GM21515 (cell line): ENCODE measurements at regions not wholly inside any gene's neighbourhood (a gene's known extent, or its start where the extent isn't known, plus 50 kb on each side); places are given as distances from the start of the nearest gene placed in this dataset.
"Not testable (repeated sequence)": the region's sequence is repeated elsewhere in the genome, so short reads cannot be mapped to it uniquely, and the experiment has no call there.

Source experiments
- ATAC-seq: cut with Tn5 transposase; IDR thresholded peaks from one replicate; pipeline ENCODE4 v1.9.1; 2021; ENCODE audit not compliant: unreplicated experiment

DNA sequence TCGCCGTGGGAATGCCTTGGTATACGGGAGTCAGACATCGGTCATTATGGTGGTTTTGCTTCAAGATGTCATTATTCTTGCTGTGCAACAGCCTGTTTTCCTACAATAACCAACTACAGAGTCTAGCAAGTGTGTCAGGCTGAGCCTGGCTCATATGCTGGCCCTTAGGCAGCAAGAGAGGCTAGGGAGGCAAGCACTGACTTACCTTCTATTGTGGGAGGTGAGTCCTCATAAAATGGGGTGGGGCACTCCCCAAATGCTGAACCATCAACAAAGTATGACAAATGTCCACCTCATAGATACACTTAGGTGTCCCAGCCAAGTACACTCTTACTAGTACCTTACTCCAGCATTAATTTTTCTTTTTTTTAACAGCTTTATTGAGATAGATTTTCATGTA, 77.0 kb upstream of the ATL2 start:
- no peak for ATAC-seq

DNA sequence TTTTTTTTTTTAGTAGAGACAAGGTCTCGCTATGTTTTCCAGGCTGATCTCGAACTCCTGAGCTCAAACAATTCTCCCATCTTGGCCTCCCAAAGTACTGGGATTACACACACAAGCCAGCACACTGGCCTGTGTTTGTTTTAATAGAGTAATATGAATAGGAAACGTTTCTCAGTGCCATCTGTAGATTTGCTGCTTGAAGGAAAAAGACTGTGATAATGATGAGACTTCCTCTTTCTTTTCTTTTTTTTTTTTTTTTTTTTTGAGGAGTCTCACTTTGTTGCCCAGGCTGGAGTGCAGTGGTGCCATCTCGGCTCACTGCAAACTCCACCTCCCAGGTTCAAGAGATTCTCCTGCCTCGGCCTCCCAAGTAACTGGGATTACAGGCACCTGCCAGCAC, 74.7 kb upstream of the ATL2 start:
- not testable (repeated sequence) for ATAC-seq

DNA sequence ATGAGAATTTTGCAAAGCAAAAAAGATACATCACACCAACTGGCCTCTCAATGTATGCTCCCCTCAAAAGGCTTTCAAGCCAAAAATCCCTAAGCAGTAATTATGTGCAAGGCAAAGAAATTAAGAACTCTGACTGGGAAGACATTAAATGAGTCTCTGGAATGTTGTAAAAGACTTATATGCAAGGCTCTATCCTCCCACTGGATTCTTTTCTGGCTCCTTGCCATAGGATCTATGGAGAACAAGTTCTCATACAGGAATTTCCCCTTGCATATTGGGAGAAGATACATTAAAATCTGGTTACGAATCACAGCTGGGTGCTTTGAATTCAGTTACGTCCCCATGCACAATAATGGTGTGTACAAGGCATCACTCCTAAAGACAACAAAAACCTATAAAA, 73.4 kb upstream of the ATL2 start:
- no peak for ATAC-seq

DNA sequence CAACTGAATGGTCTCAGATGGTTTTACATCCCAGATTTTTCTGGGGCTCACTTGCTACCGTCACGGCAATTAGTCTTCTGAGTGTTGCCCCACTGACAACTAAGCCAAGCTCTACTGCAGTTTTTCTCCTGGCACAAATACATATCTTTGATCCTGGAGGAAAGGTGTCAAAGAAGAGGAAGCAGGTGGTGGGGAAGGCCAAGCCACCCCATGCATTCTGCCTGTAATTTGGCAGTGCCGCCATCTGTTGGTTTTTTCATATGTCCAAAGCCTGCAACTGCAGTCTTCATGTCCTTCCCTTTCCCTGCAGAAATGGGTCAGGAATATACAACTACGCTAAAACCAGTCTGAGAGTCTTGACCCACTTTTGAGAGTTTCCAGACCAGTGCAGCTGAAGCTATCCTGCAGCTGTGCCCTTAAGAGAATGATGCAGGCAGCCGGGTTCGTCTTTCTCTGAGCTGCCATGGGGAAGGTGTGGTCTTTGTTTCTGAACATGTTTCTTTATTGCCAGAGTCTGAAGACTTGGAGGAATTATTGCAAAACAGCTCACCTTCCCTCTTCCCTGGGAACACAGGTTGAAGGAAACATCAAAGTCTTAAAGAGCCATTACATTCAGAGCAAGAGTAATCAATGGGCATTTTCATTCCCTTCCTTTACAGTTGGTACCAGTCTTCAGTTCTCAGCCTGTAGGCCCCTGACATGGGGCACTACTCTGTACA, 71.8 kb upstream of the ATL2 start:
- ATAC-seq = no peak

DNA sequence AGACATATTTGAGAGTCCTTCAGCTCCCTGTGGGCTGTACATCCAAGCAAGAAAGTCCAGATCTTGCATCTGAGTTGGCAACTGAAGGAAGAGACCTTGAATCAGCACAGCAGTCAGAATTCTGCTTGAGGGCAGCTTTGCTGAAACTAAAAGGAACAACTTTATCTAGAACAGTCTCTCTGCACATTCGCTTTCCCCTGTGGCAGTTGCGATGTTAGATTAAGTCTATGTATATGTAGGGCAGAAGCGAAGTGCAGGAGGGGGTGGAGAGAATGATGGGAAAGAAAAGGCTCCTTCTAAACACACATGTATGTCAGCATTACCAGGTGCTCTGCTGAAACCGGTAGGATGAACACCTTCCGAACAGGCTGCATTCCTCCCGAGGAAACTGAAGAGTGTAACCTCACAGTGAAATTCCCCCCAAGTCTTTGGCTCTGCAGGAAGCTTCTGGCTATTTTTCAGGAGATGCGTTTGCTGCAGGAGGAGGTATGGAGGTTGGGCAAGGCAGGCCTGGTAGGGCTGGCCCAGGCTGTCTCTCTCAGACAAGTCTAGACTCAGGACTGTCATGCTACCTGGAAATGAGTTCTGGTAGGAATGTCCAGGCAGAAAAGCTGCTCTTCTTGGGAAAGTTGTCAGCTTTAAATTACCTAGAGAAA, 70.0 kb upstream of the ATL2 start:
- ATAC-seq = no peak

DNA sequence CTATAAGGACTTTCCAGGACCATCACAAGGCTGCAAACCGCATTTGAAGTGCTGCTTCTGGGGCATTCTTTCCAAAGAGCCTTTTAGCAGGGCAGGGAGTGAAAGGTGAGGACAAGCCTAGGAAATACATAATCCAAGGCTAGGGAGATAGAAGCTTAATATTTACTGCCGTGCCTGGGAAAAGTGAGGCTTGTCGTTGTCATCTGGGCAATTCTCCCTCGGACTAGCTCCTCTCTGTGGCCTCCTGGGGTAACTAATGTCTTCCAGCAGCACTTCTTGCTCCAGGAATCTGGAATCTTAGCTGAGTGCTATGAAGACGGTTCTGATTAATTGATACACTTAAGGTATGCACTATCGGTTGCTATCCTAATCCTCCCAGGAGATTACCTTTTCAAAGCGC, 69.3 kb upstream of the ATL2 start:
- no peak for ATAC-seq

DNA sequence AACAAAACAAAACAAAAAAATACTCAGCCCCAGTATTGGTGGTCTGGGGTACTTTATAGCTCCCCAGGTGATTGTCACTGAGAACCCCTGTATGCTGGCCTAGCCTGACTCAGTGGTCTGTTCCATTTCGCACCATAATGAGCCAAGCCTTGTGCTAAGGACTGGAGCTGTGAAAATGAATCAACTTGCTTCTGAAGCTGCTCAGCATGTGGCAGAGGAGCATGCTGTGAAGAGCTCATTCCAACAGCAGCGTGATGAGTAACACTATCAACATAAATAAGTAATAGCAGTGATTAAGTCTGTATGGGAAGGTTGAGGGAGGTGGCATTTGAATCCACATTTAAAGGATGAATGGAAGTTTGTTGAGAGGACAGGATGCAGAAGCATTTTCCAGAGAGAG, 67.2 kb upstream of the ATL2 start:
- no peak for ATAC-seq

DNA sequence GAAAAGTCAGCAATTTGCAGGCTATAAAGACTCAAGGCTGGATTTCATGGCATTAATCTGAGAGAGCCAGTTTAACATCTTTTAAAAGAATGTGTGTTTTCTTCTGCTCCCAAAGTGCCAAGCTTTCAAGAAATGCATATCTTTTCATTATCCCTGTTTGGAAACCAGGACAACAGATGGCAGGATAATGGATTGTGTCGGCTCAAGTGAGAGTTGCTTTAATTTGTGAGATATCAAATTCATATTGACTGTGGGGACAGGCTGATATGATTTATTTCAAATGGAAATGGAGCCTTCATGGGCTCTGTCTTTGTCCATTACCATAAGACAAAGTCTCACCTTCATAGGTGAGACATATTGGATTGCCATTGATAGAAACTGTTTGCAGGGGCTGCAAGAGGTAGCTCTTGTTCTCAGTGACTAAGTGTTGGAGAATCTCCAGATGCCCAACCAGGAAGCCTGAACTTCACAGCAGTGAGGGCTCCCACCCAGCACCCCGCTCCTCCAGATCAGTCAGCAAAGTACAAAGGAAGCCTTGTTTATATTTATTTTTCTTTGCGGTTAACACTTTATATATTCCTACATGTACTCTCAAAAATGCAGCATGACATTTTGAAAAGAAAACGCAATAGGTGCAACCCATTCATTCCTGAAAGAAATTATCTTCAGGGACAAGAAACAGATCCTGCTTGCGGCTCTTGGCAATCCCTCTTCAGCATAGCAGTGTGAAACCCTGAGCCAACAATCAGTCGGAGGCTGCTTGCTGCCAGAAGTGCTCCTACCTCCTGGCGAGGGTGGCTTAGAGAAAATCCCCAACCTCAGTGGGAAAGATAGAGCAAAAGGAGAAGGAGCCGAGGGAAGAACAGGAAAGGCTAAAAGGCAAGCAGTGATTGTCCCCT, 65.8 kb upstream of the ATL2 start:
- ATAC-seq = no peak

DNA sequence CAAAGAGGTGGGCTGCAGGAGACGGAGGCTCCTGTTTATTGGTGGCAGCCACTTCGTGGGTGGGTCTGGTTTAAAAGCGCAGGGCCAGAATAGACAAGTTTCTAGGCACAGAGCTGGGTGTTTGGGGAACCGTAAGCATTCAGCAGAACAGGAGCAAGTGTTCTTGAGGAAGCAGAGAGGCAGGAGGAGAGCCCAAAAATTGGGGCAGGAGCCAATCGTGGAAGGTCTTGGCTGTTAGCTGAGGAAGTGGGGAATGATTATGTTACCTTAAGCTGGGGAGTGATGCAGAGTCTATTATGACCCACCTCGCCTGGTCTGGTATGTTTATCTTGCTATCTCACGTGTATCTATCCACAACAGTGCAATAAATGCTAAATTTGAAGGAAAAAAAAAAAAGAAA, 64.3 kb upstream of the ATL2 start:
- ATAC-seq = no peak

DNA sequence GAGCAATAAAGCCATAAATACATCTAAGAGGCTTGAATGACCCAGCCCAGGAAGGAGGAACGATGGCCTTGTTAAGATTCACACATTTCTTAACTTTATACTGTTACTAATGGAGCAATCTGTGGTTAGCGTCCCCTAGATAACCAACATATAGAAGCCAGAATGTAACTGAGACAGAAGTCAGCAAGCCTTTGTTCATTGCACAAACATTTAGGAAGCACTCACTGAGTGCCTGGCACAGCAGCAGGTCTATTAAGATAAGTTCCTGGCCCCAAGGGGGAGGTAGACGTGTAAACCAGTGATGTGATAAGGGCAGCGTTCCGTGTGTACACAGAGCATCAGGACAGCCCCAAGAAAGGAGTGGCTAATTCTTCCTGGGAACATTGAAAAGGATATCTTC, 63.6 kb upstream of the ATL2 start:
- ATAC-seq = no peak

DNA sequence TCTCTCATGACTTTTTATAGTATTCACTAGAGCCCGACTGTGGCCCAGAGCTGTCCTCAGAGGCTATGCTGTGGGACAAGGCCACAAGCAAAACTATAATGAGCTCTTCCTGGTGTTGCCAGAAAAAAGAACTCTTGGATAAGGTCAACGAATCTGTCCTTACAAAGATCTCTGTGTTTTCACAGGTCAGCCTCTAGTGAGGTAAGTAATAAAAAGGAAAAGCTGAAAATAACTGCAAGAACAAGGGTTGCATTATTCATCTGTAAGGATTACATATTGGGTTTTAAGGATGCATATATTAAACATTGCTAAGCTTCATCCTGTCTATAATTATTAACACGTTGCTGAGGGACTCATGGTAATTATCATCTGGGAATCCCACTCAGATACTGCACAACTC, 62.8 kb upstream of the ATL2 start:
- ATAC-seq = no peak

DNA sequence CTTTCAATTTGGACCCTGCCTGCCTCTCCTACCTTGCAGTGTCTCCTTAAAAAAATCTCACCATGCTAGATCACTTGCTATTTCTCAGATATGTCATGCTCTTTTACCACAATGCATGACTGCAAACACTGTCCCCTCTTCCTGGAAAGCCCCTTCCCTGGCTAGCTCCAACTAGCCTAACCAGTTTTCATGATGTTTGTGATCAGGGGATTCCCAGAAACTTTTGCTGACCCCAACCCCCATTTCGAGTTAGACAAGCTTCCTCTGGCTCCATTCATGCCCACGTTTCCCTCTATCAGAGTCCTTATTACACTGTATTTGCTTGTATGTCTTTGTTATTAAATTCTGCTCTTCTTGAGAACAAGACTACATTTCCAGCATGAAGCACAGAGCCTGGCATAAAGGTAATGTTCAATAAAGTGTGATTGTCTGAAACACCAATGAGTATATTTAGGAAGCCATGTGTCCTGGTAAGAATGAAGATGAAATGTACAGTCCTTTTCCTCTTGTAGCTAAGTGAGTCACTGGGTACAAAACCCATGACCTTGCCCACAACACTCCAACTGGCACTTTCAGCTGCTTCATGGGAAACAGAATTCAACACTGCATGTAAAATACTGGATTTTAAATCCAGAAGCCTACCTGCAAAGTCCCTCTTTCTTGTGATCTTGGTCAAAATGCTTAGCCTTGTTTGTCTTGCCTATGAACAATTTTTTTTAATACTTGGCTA, 62.0 kb upstream of the ATL2 start:
- peak; percentile 62 for ATAC-seq

DNA sequence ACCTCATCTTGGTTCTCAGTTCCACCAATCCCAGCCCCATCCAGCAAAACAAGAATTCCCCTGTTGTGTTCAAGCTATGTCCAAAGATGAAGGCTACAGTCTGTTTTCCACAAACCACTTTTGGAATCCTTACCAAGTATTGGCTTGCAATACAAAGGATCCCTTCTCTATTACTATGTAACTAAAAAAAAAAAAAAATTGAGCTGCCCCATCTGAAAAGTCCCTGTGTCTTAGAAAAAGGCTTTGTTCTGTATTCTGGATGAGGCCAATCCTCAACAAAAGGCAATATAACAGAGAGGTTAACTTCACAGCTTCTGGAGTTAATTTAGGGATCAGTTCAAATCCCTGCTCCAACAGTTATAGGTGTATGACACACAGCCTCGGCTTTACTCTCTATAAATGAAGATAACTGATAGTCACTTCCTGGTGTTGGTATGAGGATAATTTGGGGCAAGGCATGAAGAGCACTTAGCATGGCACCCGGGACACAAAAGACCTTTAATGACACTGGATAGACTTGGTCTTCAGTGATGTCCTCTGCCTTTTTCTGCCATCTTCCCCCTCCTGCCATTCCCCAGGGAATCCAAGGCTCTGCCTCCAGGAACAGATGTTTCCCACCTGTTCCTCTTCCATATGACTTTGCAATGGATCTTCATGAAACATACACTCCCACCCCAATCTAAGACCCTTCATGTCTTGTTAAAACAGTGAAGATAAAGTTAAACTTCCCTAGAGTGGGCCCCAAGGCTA, 61.2 kb upstream of the ATL2 start:
- ATAC-seq = no peak

DNA sequence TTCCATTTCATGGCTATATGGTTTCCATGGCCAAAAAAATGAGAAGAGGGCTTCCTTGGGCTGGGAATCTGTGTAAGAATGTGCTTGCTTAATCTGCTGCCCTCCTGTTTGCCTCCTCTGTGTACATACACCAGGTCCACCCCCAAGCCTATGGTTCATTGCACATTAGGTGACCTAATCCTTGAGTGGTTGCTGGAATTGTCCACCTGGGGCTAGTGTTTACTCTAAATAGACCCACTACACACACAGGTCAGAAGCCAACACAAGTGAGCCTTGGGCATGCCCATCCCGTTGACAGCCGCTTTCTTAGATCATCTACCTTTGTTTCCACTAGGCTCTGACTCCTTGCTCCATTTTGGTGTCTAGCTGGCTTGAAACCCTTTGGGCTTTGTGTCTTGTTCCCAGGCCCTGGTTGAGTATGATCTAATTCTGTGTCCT, 59.2 kb upstream of the ATL2 start:
- ATAC-seq = no peak

DNA sequence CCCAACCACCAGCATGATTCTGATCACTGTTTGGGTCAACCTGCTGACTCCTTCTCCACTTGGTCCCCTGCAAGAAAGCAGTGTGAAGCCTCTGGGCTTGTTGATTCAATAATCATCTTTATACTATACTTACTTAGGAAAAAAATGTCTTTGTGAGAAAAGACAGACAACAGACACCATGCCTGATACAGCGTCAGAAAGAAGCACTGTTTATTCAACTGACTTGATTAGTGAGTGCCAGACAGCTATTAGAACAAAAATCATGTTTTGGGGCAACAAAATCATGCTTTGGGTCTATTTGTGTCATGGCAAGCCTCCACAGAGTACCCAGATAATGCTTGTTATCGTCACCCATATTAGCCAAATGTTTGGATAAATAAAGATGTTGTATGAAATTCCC, 58.7 kb upstream of the ATL2 start:
- no peak for ATAC-seq

DNA sequence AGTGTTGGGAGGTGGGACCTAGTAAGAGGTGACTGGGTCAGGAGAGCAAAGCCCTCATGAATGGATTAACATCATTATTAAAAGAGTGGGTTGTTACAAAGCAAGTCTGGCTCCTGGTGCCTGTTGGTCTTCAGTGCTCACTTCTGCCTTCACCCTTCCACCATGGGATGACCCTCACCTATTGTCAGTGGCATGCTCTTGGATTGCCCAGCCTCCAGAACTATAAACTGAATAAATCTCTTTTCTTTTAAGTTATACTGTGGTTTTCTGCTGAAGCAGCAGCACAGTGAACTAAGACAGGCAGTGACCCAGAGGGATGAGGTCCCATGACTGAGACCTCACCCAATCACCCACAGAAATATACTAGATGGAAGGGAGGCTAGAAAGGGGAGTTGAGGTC, 57.5 kb upstream of the ATL2 start:
- no peak for ATAC-seq

DNA sequence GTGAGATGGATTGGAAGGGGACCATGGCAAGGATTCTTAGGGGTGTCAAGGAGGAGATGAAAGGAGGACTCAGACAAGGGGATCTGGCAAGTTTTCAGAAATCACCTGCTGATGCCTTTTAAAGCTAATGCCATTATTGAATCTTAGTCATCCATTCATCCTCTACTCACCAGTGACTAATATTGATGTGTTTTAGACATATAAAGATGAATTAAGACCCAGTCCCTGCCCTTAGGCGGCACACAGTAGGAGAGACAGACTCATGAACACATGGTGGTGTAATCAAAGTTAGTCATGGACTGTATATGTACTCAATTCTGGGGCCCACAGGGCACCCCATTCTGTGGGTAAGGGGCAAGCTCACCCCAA, 56.5 kb upstream of the ATL2 start:
- no peak for ATAC-seq

DNA sequence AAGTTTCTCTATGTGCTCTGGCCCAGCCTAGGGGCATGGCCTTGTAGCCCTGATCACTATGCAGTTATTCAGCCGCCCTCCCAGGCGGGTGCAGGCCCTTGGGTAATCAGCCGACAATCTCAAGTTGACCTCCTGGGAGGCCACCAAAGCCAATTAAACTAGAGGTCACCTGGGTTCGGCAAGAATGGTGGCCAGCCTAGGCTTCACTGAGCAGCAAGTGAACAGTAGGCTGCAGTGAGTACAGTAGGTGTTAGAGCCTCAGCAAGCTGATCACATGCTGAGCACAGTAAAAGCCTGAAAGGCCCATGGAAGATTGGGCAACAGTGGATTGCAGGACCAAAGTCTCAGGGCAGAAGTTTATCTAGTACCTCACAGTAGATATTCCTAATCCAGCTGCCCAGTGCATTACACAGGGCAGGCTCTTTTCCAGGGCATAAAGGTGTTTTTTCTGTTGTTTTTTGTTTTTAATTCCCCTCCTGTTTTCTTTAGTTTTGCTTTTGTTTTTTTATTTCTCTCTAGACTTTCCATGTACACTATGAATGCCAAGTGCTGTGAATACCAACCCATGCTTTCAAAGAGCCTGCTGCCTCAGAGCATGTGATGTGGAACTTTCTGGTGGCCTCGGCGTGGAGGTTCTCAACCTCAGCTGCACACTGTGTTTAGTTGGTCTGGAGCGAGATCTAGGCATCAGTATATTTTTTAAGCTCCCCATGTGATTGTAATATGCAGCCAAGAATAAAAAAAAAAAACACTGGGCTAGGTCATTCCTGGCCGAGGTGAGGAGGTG, 55.9 kb upstream of the ATL2 start:
- no peak for ATAC-seq

DNA sequence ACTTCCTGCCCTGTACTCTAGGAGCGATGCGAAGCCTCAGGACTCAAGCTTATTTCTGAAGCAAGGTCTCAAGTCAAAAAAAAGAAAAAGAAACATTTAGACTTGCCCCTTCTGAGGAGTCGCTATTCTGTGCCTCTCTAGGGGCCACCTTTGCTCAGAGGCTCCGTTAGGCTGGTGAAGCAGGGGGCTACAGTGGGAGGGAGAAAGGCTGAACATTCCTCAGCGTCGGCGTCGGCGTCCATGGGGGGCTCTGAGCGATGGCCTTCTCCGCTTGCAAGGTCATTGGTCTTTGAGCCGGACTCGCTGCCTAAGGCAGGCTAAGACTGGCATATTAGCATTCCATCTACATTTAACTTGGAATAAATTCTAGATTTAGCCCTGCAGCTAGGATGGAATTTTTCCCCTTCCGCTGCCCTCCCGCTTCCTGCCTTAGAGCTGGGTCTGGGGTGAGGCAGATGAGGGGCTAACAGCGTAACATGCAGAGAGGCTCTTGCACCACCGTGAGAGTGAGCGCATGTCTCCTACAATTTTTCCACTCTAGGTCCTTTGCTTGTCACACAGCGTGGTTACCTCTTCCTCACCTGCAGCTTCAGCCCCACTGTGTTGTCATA, 53.6 kb upstream of the ATL2 start:
- ATAC-seq = no peak
